ENCODE measurements at regions not wholly inside any gene's neighbourhood (a gene's known extent, or its start where the extent isn't known, plus 50 kb on each side); places are given as distances from the start of the nearest gene placed in this dataset.

DNA sequence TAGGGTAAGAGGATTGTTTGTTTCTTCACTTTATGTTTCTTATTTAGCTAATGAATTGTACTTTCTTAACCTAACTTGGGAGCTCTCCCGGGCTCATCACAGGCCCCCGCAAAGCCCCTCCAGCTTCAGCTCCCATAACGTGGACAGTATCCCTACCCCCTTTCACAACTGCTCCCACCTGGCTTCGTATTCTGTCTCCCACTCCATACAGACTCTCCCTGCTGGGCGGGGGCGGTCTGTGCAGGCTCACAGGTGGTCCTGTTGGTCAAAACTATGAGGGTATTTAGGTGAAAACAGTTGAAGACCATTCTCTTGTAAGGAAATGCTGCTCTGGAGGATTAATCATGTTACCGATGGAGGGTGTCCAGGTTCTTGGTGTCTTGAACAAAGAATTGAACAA lies 805.3 kb downstream of the SEMA5A start:
- DNase-seq: no peak

DNA sequence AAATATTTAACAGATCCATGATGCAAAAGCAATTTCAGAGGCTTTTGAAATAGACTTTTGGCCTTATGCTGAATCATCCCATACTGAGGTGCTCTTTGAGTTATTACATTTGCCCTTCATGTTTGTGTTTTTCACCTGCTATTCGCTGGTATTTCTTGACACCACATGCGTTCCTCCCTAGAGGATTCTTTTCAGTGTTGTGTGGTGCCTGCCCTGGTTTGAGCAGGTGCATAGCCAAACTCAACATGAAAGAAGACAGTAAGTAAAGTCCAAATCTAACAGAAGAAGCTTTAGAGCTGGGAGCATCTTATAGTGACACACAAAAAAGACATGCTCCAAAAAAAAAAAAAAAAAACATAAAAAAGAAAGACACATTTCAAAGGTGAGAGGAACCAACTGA lies 796.3 kb downstream of the SEMA5A start:
- no peak for DNase-seq

GRCh38 chr5:8750100-8750499 lies 795.8 kb downstream of the SEMA5A start:
- DNase-seq: no peak

GRCh38 chr5:8751971-8752370 lies 793.9 kb downstream of the SEMA5A start:
- DNase-seq: no peak

GRCh38 chr5:8752595-8752994 lies 793.3 kb downstream of the SEMA5A start:
- DNase-seq: no peak

- no peak for DNase-seq
Measured at GRCh38 chr5:8756498-8757084, 789.3 kb downstream of the SEMA5A start.

GRCh38 chr5:8765886-8766285 lies 780.0 kb downstream of the SEMA5A start:
- DNase-seq: no peak

DNA sequence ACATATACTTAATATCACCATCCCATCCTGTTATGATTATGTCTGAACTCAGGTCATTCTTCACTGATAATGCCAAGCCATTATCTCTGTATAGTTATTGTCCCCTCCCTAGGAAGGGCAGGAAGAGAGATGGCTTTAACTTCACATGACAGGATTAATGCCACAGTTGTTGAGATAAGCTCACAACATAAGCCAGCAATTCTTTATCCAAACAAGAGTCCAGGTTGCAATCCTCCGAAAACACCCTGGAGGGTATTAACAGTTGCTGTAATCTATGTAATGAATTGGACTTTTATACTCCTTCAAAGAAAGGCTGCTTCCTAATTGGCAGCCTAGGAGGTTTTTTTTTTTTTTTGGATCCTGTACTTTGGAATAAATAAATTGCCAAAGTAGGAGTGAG lies 779.4 kb downstream of the SEMA5A start:
- DNase-seq: no peak

- DNase-seq: no peak
Measured at GRCh38 chr5:8767111-8767510, 778.8 kb downstream of the SEMA5A start.

GRCh38 chr5:8767746-8768145 lies 778.1 kb downstream of the SEMA5A start:
- DNase-seq: no peak

GRCh38 chr5:8769631-8770030 lies 776.2 kb downstream of the SEMA5A start:
- DNase-seq: no peak

DNA sequence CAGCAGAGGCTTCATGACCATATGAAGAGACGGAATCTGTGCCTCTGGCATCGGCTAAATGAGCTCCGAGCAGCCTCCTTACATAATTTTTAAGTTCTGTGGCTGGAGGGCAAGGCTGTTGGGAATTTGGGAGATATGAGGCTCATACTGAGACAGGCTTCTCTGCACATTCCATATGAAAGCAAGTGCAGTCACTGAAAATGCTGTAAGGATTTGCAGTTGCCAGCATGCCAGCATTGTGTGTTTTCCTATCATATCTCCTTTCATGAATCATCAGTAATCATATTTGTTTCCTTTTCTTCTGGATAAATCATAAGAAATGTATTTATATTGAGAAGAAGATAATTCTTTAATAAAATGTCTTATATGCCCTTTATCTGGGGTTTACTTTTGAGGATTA lies 775.4 kb downstream of the SEMA5A start:
- DNase-seq: no peak

DNA sequence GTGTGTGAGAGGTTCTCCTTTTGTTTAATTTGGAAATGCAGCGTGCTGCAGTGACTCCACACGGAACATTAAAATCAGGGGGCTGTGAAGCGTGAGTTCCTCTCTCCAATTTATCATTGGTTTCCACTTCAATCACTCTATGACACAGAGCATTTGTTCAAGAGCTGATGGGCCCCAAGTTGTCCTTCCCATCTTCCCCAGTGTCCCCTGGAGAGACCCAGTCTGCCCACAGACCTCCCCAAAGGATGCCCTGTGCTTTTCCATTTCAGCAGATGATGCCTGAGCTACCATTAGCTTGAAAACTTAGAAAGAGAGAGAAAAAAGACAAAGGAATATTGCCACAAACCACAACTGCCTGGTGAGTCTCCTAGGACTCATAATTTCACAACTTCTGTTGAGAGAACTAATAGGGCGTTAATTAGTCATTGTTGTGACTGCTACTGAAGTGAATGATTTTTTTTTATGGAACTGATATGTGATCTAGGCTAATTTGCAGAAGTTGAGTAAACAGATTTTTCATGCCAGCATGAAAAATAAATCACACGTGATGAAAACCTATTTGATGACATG lies 772.7 kb downstream of the SEMA5A start:
- no peak for DNase-seq

DNA sequence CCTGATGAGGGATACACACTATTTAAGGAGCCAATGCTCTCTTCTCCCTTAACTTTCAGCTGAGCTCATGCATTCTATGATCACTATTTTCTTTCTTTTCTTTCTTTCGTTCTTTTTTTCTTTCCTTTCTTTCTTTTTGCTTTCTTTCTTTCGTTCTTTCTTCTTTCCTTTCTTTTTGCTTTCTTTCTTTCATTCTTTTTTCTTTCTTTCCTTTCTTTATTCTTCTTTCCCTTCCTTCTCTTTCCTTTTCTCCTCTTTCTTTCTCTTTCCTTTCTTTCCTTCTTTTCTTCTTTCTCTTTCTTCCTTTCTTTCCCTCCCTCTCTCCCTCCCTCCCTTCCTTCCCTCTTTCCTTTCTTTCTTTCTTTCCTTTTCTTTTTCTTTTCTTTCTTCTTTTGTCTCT lies 761.2 kb downstream of the SEMA5A start:
- DNase-seq: no peak

DNA sequence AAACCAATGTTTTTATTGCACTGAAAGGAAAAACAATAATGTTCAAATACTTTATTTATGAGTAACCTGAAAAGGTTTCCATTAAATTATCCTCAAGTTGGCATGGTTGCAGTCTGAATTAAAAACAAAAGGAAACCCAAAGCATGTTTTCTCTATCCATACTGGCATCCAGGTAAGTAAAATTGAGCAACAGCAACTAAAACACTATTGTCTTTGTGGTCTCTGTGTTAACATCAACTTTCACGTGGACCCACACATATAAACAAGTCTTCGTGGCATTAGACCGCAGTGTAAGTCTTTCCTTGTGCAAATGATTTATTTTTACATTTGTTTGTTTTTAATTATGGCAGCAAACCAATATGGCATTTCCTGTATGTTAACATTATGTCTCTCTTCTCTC lies 757.6 kb downstream of the SEMA5A start:
- no peak for DNase-seq

- no peak for DNase-seq
Measured at GRCh38 chr5:8805653-8806052, 740.2 kb downstream of the SEMA5A start.

DNA sequence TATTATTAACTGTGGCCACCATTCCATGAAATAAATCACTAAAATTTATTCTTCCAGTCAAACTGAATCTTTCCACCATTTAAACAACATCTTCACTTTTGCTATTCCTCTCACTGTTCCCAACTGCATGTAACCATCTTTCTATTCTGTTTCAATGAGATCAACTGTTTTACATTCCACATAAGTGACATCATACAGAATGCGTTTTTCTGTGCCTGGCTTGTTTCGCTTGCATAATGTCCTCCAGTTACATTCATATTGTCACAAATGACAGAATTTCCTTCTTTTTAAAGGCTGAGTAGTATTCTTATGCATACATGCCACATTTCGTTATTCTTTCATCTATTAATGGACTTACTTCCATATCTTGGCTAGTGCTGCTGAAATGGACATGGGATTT lies 738.2 kb downstream of the SEMA5A start:
- DNase-seq: no peak

DNA sequence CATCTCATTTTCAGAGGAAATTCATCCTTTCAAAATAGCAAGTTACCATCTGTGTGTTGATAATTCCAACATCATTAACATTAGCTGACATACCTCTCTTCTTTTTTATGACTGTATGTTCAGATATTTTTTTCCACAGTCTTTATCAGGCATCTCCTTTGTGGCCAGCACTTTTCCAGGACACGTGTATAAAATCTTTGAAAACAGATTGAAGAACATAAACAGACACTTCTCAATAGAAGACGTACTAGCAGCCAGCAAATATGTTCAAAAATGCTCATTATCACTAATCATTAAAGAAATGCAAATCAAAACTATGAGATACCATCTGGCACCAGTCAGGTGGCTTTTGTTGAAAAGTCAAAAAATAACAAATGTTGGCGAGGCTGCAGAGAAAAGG lies 734.3 kb downstream of the SEMA5A start:
- no peak for DNase-seq

- no peak for DNase-seq
Measured at GRCh38 chr5:8813180-8813579, 732.7 kb downstream of the SEMA5A start.

- no peak for DNase-seq
Measured at GRCh38 chr5:8814105-8814504, 731.8 kb downstream of the SEMA5A start.

- no peak for DNase-seq
Measured at GRCh38 chr5:8824371-8824770, 721.5 kb downstream of the SEMA5A start.

- DNase-seq: no peak
Measured at GRCh38 chr5:8825139-8825757, 720.6 kb downstream of the SEMA5A start.

DNA sequence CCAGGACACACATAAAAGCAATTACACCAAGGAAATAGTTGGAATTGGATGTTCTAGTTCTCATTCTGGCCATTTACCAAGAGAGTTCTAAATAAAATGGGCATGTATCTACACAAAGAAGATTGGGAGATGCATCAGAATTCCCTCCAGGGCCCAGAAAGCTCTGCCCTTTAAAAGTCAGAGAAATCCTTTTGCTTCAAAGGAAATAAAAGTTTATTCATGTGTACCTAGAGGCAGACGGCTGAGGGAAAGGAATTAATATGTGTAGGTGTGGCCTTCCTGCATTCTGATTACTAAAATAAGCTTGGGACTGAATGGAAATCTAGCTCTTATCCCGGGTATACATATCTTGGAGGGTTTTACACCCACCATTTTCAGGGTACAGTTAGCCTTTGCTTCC lies 719.4 kb downstream of the SEMA5A start:
- DNase-seq: no peak

DNA sequence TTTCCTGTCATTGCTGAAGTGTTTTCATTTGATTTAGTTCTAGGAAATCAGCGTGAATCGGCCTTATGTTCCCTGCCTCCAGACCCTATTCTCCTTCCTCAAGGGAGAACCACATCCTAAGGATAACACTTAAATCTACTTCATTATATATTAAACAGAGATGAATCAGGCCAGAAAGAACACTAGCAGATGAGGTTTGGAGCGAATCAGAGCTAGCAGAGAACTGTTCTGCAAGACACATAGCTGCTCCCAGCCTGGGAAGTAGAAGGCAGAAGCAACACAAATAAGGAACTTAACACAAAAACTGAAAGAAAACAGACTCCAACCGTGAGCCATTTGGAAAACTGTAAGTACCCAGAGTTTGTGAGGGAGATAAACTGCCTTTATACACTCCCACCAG lies 718.2 kb downstream of the SEMA5A start:
- no peak for DNase-seq

All from stimulated activated CD4-positive, alpha-beta T cell treated with anti-CD3 and anti-CD28 coated beads, Interleukin-15, amount 100 ng/mL, for 24 hours (primary cell).